ENCODE measurements at regions not wholly inside any gene's neighbourhood (a gene's known extent, or its start where the extent isn't known, plus 50 kb on each side); places are given as distances from the start of the nearest gene placed in this dataset.

GRCh38 chrX:69313617-69314290, 148.5 kb upstream of the PJA1 start:
- H3K36me3 ChIP-seq: no peaks in the 10 kb centered on the region
- H3K4me1 ChIP-seq: no peaks in the 10 kb centered on the region
- no peak for TF ChIP-seq POLR2A (IDR thresholded peaks at IDR 0.05)
- TF ChIP-seq CTCF (IDR thresholded peaks at IDR 0.05): no peak
- no peak for TF ChIP-seq EP300 (IDR thresholded peaks at IDR 0.05)
- no peak for TF ChIP-seq POLR2AphosphoS5 (IDR thresholded peaks at IDR 0.05)
- no CpG with 5 or more reads among the region's 6 CpGs for WGBS, 2 donors (ENCODE audit: low coverage in 1 of 2)
- no peaks in the 10 kb centered on the region for H3K27me3 ChIP-seq
- ATAC-seq: no peak
- H3K4me3 ChIP-seq: no peak overlapping the region
- H3K27ac ChIP-seq: no peak overlapping the region
- no peaks in the 10 kb centered on the region for H3K9me3 ChIP-seq

GRCh38 chrX:69311936-69312670, 146.8 kb upstream of the PJA1 start:
- TF ChIP-seq POLR2AphosphoS5 (IDR thresholded peaks at IDR 0.05): no peak
- TF ChIP-seq POLR2A (IDR thresholded peaks at IDR 0.05): no peak
- no peak for TF ChIP-seq CTCF (IDR thresholded peaks at IDR 0.05)
- H3K4me3 ChIP-seq: no peak overlapping the region
- no peaks in the 10 kb centered on the region for H3K36me3 ChIP-seq
- H3K9me3 ChIP-seq: no peaks in the 10 kb centered on the region
- no peak for ATAC-seq
- no peaks in the 10 kb centered on the region for H3K27me3 ChIP-seq
- no peak overlapping the region for H3K27ac ChIP-seq
- WGBS, 2 donors (ENCODE audit: low coverage in 1 of 2): 72 to 80% methylated on average over 3 to 4 of the region's 11 CpGs
- no peaks in the 10 kb centered on the region for H3K4me1 ChIP-seq

GRCh38 chrX:69309074-69309792, 144.0 kb upstream of the PJA1 start:
- no peak overlapping the region for H3K27ac ChIP-seq
- no peak overlapping the region for H3K4me3 ChIP-seq
- peaks cover 10% of the 10 kb centered on the region for H3K27me3 ChIP-seq
- H3K4me1 ChIP-seq: peaks cover 0 to 6% (median 0%) of the 10 kb centered on the region in 3 donors
- H3K36me3 ChIP-seq: no peaks in the 10 kb centered on the region
- 73% methylated on average over 4 of the region's 7 CpGs; no CpG with 5 or more reads in 1 of the 2 donors for WGBS, 2 donors (ENCODE audit: low coverage in 1 of 2)
- no peaks in the 10 kb centered on the region for H3K9me3 ChIP-seq
- no peak for ATAC-seq
- TF ChIP-seq POLR2AphosphoS5 (IDR thresholded peaks at IDR 0.05) (no peak), CTCF (IDR thresholded peaks at IDR 0.05) (no peak), POLR2A (IDR thresholded peaks at IDR 0.05) (no peak), EP300 (IDR thresholded peaks at IDR 0.05) (no peak)

- Histone ChIP-seq H3K27ac (no peak overlapping the region), H3K36me3 (no peaks in the 10 kb centered on the region), H3K27me3 (peaks cover 24% of the 10 kb centered on the region), H3K4me3 (no peak overlapping the region), H3K9me3 (no peaks in the 10 kb centered on the region), H3K4me1 (peaks cover 0 to 6% (median 0%) of the 10 kb centered on the region in 3 donors)
- no CpG with 5 or more reads among the region's 10 CpGs for WGBS, 2 donors (ENCODE audit: low coverage in 1 of 2)
- no peak for TF ChIP-seq CTCF (IDR thresholded peaks at IDR 0.05)
- ATAC-seq: no peak
These were observed 142.5 kb upstream of the PJA1 start for GRCh38 chrX:69307756-69308155.

Measured in gastroesophageal sphincter (tissue), 4 donors.